Stimulated activated naive CD4-positive, alpha-beta T cell (primary cell): ENCODE measurements at regions not wholly inside any gene's neighbourhood (a gene's known extent, or its start where the extent isn't known, plus 50 kb on each side); places are given as distances from the start of the nearest gene placed in this dataset.

Experiments
- DNase-seq, 6 experiments: peaks; one replicate each; lab custom pipeline; 2025; lab: John Stamatoyannopoulos, UW

DNA sequence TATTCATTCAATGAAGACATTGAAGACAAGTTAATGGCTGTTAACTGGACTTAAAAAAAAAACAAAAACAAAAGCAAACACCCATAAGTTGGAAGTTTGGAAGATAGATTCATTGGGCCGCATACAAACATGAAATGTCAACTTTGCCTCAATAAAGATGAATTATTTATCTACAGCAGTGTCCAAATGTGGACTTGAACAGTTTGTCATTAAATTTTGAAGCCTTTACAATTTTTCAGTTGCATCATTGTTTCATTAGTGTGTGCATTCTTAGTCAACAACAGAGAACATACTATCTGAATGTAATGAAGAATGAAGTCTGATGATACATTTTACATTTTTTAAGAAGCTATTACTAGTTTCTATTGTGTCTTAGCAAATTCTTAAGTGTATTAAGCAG lies 152.1 kb downstream of the SLIT2 start:
- no peak for DNase-seq

DNA sequence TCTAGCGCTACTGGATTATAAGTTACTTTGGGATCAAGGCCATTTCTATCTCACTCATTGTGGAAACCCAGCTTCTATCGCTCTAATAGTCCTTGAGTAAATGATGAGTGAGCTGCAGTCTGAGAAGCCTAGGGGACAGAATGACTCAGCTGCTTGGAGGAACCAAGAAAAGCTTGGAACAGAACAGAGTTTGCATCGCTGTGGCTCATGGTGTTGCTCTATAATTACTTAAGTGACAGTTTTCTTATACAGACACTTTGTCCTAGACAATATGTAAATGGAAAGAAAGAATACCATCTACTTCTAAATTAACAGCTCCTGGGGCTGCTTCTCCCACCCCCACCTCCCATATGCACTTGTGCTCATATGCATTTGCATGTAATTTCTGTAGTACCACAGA lies 156.9 kb downstream of the SLIT2 start:
- DNase-seq: no peak

DNA sequence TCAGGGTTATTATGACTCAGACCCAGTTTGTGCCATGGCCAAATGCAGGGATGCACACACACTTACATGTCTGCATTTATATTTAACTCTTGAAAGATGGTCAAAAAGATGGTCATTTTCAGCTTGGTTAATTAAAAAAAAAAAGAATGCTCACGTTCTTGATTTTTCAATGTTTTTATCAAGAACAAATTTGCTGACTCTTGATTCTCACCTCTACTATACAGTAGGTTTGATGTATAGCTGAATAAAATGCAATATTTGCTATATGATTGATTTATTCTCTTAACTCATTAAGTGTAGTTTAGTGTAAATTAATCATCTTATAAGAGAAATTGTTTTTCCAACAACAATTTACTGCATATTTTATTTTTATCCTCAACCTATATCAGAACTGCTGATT lies 160.4 kb downstream of the SLIT2 start:
- DNase-seq: no peak

DNA sequence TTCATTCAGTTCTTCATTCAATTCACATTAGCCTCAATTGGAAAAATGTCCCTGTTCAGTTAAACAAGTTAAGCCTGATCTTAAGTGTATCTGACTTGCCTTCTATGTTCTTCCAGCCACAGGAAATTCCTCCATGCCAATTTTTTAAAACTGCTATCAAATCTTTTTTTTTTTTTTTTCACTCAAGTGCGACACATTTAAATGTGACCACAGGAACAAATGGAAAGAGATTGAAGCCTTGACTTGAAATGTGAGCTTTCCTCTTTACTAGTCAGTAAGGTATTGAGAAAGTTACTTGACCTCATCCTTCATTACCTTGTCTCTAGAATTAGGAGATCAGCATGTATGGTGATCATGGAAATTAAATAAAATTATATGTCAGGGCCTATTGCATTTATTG lies 165.1 kb downstream of the SLIT2 start:
- DNase-seq: no peak

DNA sequence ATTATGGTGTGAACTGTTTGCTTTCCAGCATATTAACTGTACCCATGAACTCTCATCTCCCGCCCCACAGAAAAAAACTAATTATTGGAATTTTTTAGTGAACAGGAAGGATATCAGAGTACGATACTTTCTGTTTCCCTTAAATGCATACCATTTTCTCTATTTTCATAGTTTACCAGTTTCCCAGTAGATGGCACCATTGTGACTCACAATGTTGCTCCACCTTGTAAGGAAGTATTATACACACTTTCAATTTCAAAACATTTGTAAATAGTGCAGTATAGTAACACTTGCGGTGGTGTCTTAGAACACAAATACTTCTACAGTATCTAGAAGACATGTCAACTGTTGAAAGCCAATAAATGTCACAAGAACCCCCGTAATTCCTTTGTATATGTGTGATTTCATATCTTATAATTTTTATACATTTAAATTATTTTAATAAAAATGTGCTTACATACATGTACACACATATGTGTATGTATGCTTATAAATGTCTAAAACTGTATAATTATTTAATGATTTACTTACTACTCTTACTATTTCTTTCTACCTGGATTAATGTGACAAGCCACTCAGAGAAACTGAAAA lies 167.3 kb downstream of the SLIT2 start:
- DNase-seq: peak in 3 of 6 experiments; percentile 4 to 38 (median 7)

DNA sequence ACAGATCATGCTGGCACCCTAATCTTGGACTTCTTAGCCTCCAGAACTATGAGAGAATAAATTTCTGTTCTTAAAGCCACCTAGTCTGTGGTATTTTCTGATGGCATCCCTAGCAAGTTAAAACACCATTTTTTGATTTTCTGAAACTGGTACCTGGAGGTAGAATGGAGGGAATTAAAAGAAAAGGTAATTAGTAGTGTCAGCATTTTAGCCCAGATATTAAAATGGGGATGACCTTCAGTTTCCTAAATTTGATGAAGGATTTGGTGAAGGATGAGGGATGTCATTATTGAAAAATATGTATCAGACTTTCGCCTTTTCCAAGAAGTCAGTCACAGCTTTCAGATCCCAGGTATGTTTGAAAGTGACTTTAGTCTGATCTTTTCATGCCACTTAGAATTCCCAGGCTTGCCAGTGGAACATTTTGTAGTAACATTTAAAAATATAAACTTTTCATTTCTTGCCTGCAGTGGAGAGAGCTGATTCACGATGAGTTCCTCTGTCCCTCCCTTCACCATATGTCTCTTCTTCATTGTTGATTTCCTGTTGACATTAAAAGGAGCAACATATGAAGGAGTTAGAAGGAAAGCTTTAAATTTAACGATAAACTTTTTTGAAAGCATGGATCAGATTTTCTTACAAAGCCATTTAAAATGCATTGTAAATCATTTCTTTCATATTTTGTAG lies 169.4 kb downstream of the SLIT2 start:
- DNase-seq: no peak

DNA sequence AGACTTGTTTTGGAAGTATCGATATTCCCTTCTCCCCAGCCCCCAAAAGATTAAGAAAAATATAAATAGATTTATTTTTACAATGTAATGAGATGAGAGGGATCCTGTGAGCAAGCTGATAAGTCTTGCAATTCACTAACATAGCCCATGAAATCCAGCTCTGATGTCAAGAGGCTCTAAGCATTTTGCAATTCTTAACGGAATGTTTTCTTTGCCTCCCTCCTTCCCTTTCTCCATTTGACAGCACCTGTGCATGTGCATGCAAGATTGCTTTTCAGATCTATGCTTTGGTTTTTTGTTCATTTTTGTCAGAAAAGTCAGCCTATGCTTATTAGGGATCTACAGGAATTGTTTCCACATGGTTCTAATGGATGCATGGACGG lies 169.9 kb downstream of the SLIT2 start:
- DNase-seq: no peak

DNA sequence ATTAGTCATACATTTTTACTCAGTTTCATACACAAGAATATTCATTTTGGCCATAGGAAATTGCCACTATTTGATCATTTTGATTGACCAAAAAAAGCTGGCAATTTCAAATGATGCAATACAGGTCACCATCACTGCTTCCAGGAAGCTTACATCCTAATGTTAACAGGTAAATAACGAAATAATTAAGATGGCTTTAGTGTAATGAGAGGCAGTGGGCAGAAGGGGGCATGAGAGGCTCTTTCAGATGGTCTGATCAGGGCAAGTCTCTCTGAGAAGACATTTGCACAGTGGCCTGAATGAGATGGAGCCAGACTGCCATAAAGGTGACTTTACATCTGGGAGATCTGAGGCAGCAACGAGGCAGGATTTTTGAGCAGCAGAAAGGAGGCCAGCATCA lies 170.7 kb downstream of the SLIT2 start:
- peak in 2 of 6 experiments; percentile 1 to 7 for DNase-seq

DNA sequence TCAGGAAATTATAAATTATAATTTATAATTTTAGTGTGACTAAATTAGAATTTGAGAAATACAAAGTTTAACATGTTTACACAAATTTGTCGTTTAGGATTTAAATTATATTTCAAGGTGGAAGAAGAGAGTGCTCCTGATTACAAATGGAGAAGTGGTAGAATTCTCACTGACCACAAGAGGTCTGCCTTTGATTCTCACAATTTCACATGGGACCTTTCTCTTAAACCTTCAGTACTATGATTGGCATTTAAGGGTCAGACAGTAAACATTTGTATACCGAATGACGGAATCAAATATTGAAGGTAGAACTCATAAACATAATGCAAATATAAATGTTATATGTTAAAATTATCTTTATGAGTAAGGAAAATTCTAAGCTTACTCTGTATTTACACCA lies 171.7 kb downstream of the SLIT2 start:
- DNase-seq: no peak

DNA sequence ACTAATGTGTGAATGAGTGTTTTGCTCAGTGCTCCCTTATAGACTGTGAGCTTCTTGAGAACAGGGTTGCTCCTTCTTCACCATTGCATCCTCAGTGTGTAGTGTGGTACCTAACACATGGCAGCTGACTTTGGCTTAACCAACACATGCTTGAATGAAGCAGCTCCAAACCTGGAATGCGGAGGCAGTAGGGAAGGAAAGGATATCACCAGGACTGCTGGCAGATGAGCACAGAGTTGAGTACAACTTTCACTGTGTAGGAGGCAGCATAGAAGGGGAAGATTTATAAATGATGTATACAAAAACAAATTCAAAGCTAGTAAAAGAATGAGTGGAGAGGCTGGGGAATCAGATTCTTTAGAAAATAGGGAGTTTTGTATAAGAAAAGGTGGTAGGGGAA lies 174.3 kb downstream of the SLIT2 start:
- DNase-seq: no peak

DNA sequence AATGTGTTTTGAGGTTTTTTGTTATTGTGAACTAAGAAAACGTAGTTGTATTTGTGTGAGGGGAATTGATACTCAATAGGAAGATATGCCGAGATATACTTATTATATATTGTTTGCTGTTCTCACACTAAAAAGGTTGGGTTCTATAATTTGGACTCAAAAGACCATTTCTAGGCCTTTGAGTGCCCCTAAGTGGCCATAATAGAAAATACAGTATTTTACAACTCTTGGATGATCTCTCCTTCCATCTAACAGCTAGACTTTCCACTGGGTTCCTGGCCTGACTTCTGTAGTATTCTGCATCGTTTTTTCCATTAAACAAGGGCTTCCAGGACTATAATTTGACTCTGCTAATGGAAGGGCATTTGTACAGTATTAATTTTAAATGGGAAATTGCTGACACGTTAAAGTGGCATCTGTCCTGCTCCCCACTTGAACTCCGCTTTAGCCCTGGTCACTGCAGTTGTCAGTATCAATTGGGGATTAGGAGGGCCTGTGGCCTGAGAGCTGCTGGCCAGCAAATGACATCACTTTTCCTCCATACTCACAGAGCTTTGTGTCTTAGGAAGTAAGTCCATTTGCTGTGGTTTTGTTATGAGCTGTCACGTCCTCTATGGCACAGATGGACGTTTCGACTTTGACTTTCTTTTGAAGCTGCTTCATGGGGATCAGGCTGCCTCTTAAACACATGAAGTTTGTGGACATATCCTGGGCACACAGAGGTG lies 176.9 kb downstream of the SLIT2 start:
- DNase-seq: no peak

DNA sequence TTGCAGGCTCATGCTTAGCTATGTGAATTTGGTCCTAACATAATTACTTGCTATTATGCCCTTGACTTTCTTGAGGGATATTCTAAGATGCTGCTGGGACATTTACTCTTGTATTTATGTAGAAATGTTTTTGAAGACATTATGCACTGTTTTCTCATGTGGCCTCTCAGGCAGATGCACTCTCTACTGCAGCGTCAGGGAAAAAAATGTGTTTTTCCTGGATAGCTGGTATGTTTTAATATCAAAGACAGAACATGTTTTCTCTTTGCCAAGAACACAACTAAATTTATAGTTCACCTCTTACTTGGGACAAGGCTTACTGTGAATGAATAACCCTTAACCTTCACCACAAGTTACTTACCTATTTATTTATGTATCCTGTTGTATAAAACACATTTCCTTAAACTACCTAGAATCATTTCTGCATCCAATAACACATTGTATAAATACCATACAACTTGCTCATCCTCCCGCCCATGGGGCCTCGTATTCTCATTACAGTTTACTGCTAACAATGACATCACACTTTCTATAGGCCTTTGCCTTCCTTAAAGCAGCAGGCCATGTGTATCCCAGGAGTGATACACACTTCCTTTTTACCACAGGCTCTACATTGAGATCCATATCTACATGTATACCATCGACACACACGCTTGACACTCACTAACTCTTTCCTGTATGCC lies 178.7 kb downstream of the SLIT2 start:
- DNase-seq: no peak

DNA sequence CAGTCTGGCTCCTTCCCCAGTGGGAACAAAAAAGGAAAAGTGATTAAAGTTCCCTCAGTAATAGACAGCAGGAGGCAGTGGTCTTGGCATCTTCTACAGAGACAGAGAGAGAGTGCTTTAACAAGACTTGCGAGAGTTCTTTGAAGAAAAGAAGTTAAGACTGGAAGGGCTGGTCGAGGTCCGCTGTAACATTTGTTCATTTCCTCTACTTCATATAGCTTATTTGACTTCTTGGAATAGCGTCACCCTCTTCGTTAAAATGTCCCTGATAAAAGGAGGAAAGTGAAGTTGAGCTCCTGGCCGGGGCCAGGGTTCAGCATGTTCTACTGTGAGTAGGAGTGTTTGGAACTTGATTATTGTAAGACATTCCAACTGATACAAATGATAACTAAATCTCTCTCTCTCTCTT lies 179.8 kb downstream of the SLIT2 start:
- DNase-seq: no peak

DNA sequence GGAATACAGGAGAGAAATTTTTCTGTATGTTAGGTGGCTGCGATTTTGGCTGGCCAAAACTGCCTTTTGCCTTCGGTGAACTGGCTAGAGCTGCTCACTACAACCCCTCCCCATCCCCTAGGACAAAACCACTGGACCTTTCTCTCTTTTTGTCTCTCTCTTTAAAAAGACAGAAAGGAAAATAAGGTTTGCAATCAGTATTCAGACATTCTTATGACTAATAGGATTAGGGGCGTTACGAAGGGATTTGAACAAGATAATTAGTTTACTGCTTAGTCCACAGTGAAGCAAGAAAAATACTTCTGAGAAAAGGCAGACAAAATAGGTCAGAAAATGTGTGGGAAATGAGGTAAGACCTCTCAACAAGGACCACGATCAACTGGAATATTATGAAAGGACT lies 180.4 kb downstream of the SLIT2 start:
- no peak for DNase-seq

DNA sequence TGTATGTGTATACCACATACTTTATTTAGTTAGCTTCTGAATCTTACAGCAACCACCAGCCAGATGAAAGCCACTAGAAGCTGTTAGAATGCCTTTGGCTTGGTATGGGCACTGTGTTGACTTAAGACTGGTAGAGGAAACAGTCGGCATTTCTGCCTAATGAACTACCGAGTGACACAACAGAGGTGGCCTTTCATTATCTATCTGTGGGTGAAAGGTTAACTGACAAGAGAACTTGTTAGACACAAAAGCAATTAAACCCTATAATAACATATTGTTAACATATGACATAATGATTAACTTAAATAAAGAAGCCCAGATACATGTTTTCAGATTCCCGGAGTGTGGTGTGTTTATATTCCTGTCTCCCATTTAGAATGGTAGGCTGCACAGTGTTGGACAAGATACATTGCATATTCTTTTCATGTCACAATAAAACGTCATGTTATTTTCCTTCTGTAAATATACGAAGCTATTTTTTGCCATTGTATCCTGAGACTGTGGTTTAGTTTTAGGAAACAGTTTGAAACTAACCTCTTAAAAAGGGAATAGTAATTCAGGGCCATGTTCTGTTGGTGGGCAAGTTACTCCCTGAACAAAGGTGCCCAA lies 181.5 kb downstream of the SLIT2 start:
- DNase-seq: no peak

DNA sequence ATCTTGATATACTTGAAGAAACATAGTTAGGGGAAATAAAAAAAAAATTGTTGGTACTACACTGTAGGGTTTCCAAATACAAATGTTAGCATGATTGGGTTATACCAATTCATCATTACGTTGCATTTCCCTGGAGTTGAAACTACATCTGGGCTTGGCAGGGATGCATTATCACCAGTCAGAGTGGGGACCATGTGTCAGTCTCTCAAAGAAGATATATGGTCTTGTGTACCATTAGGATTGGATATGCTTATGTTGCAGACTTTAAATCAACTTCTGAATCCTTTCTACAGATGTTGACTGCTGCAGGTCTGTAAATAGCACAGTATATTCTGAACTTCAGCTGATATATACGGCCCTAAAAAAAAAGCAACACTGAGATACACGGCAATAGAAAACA lies 188.5 kb downstream of the SLIT2 start:
- no peak for DNase-seq

DNA sequence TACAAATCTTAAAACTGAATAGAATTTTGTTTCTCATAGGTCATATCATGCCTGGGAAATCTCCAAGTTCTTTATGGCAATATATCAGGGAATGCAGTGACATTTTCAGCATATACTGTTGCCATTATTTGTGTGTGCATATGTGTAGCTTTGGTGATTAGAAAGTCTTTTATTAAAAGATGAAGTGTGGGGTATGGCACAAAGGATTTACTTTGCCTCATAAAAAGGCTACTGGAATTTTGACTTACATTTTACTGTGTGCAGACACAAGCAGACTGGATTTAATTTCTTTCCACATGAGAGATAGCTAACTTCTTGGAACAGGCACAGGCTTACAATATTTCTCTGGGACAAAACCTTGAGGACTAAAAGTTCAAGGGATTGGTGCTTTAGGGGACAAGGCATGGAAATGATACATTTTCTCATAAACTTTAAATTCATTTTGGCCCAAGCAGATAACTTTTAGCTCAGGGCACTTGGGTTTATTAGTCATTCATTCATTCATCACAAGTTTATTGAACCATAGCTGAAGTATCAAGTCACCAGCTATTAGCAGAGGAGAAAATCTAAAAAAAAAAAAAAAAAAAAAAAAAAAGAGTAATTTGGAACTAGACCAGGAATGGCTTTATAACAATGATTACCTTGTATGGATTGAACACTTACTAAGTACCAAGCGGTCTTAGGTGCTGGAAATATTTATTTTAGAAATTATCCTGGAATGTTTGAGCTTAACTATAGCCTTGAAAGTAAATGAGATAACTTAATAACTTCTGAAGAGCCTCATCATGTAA lies 191.5 kb downstream of the SLIT2 start:
- no peak for DNase-seq

DNA sequence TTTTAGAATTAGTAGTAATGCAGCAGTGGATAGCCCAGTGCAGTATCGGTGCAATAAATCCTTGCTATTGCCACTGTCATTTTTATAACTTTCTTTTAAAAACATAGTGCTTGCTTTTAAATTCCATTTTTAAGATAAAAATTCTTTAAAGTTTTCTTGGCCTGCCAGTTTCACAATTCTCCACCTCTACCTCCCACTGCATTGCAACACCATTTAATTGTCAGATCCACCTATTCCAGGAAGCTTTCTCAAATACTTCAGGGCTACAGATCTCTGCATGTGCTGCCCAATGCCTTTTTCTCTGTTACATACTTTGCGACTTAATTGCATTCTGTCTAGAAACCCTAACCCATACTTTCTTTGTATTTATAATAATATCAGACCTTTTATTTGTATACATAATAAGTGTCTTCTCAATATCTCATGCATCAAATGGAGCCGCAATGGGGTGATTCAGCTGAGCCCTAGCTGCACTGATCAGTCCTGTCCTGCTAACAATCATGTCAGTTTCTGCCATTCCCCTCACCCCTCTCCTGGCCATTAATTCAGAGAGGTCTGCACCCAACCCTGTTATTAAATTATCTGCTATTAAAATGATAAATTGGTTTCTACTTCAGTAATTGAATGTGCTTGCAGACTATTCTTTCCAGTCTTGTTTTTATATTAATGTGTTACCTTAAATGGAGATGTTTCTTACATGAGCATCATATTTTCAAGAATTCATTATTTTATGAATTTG lies 193.1 kb downstream of the SLIT2 start:
- no peak for DNase-seq

DNA sequence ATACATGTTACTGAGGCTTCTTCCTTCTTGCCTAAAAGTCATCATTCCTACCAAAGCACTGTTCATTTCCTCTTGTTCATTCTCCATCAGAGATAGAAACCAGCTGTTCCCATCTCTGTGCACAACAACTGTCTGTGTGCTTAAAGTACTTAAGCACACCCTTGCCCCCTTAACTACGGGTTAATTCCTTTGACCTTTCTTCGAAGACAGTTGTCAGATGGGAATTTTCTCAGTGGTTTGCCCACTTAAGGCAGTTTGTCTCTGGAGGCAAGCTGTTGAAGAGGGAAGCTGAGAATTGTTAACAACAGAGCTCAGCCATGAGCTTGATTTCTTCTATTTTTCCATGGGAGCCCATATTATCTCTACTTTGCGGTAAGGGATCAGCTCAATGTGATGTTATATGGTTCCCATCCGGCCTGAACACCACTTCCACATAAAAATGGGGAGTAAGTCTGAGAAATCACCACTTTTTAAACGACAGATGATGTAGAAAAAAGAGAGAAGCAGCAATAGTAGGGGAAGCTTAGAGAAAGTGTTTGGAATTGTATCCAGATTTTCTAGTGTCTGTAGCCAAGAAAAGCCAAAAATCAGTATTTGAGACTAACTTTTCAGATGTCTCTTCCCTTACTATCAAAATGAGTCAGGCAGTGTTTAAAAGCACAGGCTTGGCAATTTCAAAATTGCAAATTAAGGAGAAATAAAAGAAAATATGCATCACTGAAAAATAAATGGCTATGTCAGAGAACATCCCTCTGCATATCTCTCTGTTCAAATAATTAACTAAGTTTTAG lies 194.4 kb downstream of the SLIT2 start:
- DNase-seq: no peak

DNA sequence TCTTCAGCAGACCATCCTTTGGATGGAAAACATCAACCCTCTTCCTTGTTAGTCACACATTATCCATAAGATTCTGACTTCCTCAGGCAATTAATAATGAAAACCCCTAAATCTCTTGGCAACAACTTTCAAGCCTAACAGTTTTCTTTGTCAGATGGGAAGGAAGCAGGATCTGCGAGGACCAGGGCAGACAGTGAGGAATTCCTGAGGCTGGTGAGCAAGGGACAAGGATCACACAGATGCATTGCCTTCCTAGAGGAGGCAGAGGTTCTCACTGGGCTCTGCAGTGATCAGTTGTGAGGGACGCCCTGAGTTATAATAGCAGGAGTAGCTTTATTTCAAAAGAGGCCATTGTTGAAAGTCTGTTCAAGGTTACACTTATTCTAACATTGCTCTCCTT lies 195.4 kb downstream of the SLIT2 start:
- no peak for DNase-seq
